Fibroblast of mammary gland (primary cell): ENCODE measurements at regions not wholly inside any gene's neighbourhood (a gene's known extent, or its start where the extent isn't known, plus 50 kb on each side); places are given as distances from the start of the nearest gene placed in this dataset.

ENCODE experiments used
- DNase-seq: peaks from one replicate; pipeline ENCODE4 v3.0.0-alpha.2; 2010; ENCODE audit warnings: low read depth
- H3K4me3 ChIP-seq: 2 replicates; pipeline ENCODE4 v1.5.1; 2011; ENCODE audit warnings: low read depth, mild to moderate bottlenecking, low read length, moderate library complexity; ENCODE audit not compliant: control insufficient read depth
- TF ChIP-seq, protein P1 (sequence below): conservative IDR thresholded peaks from 2 replicates; pipeline ENCODE4 v1.5.1; 2011; ENCODE audit warnings: low read depth, low read length, inconsistent platforms; ENCODE audit not compliant: control insufficient read depth, insufficient read depth

DNA sequence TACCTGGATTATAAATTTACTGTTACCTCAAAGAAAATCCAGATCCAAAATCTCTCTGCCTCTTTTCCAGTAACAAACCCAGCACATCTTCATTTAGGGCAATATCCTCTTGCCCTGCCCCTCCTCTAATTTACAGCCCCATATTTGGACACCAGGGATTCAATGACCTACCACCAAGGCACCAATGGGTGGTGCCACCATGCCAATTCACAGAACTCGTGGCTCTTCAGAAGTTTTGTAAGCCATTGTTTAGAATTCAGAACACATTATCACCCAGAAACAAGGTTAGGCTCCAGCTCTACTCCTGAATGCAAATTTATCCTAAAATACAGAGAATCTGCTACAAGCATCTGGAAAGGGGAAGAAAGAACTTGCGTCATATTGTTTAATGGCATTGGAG, 67.8 kb upstream of the SASH1 start:
- TF ChIP-seq, protein P1, sequence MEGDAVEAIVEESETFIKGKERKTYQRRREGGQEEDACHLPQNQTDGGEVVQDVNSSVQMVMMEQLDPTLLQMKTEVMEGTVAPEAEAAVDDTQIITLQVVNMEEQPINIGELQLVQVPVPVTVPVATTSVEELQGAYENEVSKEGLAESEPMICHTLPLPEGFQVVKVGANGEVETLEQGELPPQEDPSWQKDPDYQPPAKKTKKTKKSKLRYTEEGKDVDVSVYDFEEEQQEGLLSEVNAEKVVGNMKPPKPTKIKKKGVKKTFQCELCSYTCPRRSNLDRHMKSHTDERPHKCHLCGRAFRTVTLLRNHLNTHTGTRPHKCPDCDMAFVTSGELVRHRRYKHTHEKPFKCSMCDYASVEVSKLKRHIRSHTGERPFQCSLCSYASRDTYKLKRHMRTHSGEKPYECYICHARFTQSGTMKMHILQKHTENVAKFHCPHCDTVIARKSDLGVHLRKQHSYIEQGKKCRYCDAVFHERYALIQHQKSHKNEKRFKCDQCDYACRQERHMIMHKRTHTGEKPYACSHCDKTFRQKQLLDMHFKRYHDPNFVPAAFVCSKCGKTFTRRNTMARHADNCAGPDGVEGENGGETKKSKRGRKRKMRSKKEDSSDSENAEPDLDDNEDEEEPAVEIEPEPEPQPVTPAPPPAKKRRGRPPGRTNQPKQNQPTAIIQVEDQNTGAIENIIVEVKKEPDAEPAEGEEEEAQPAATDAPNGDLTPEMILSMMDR, result no peak
- no peak overlapping the region for H3K4me3 ChIP-seq
- DNase-seq, result no peak

DNA sequence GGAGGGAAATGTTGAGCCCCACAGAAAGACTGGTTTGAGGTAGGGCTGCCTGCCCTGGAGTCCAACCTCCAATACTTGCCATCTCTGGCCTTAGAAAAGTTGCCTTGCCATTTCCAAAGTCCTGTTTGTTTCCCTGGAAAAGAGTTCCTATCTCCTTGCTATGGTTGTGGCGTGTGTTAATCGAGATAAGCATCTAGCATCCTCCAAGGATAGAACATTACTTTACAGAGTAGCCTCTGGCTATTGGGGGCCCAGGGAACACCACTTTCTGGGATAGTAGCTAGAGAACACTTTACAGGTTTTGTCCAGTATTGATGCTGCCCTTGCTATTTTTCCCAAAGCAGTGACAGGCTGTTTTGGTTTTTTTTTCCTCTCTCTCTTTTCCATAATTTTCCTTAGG, 57.4 kb upstream of the SASH1 start:
- H3K4me3 ChIP-seq, result no peak overlapping the region
- DNase-seq, result no peak
- TF ChIP-seq, protein P1, result no peak

DNA sequence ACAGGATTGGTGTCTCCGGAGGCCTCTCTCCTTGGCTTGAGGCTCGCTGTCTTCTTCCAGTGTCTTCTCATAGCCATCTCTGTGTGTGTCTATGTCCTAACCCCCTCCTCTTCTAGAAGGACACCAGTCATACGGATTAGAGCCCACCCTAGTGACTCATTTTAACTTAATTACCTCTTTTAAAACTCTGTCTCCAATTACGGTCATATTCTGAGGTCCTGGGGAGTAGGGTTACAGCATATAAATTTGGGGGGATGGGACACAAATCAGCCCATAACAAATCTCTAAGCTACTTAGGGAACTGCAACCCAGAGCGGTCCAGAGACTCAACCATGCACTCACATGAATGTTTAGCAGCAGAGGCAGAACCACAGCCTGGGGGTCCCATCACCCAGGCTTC, 56.1 kb upstream of the SASH1 start:
- TF ChIP-seq, protein P1, result no peak
- no peak for DNase-seq
- H3K4me3 ChIP-seq, result no peak overlapping the region

DNA sequence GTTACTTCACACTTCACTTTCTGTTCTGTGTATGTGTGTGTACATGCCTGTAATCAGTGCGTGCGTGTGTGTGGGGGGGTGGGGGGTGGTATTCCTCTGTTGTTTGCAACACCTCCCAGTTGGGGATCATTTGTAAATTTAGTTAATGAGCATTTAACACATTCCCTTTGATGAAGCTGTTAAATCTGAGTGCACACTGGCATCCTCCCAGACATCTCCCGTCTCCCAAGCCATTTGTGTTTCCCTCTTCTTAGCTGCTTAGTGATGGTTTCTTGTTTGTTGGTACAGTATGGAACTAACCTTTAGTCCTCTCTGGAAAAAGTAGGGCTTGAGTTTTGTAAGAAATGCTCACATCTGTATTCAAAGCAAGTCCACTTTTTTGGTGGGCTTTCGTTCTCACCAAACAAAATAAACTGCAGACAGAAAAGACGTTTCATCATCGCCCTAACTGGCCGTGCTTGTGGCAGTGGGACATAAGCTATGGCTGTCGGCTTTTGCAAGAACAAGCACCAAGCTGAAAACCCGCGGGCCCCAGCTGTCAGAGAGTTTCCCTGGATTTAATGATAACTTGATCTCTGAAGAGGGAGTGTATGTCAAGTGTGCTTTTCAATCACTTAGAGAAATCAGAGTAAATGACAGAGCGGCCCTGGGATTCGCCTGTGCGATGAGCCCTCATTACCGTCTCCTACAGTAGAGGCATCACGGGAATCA, 54.9 kb upstream of the SASH1 start:
- TF ChIP-seq, protein P1, result no peak
- no peak overlapping the region for H3K4me3 ChIP-seq
- DNase-seq, result no peak

DNA sequence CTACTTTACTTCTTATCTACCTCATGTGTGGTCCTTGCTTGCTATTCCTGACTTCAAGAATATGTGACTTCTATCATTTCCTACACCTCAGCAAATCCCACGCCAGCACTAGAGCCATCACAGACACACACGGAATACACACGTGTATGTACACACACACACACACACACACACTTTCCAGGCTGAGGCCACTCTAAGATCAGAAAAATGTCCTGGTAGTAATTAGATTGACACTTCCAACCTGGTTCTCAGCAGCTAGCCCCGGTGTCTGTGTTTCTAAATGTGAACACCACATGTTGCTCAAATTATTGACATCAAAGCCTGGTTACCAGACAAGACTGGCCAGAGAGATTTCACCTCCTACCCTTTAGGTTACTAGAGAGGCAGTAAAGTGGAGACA, 54.1 kb upstream of the SASH1 start:
- DNase-seq, result no peak
- H3K4me3 ChIP-seq, result no peak overlapping the region
- TF ChIP-seq, protein P1, result no peak

DNA sequence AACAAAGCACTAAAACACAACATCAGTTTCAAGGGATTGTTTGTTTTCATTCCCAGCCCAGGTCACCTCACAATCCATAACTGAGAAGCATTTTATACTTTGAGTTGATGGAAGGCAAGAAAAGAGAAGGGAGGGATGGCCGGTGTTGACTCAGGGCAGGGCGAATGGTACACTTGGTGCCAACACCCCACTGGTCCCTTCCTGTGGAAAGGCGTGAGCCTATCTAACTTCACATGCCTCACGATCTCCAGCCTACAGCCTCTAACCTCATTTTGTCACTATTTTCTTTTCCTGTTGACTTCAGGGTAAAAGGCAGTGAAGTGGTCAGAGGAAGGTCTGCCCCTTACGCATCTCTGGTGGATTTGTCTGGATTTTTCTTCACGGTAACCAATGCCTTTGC, 53.5 kb upstream of the SASH1 start:
- no peak for DNase-seq

DNA sequence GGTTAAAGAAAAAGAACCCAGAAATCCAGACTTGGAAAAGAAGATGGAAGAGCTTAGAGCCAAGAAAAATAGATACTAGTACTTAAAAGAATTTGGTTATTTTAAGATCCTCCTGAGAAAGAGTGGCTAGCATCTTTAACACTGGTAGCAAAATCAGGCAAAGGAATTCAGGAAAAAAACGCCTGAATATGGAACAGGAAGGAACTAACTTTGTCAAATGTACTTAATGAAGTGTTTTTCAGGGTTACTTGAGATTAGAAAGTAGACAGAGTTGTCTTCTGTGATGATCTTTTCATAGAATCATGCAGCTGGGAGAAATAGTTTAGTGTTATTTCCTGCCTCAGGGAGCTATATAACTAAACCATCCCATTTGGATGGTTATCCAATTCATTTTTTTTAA, 50.8 kb upstream of the SASH1 start:
- TF ChIP-seq, protein P1, result no peak
- no peak overlapping the region for H3K4me3 ChIP-seq
- no peak for DNase-seq

More for the DNA sequence above, 53.5 kb upstream of the SASH1 start:
- TF ChIP-seq, protein P1, result no peak
- H3K4me3 ChIP-seq, result no peak overlapping the region
